HG02678 (cell line): ENCODE measurements at regions not wholly inside any gene's neighbourhood (a gene's known extent, or its start where the extent isn't known, plus 50 kb on each side); places are given as distances from the start of the nearest gene placed in this dataset.
A peak's percentile ranks its signal among the peaks of the same experiment; 100 is the strongest.

Source experiments
- ATAC-seq: cut with Tn5 transposase; IDR thresholded peaks from one replicate; pipeline ENCODE4 v1.9.1; 2021; ENCODE audit warnings: mild to moderate bottlenecking, moderate library complexity; ENCODE audit not compliant: unreplicated experiment

- no peak for ATAC-seq
Measured at GRCh38 chr14:54342806-54343205, 54.0 kb upstream of the CDKN3 start.

GRCh38 chr14:54343272-54344121, 53.3 kb upstream of the CDKN3 start:
- no peak for ATAC-seq

DNA sequence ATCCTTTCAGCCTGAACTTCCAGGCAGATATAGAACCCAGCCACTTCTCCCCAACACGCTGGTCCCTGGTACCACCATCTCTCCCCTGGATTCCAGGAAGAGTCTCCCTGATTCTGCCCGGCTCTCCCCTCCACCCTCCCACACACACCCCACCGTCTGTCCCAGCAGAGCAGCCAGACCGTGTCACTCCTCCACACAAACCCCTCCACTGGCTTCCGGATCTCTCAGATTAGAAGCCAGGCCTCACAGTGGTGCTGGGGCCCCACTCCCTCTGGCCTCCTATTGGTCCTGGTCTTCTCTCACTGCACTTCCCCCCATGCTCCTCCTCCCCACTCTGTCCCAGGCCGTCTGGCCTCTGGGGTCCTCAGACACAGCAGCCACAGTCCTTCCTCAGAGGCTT, 52.4 kb upstream of the CDKN3 start:
- ATAC-seq: peak; percentile 72

DNA sequence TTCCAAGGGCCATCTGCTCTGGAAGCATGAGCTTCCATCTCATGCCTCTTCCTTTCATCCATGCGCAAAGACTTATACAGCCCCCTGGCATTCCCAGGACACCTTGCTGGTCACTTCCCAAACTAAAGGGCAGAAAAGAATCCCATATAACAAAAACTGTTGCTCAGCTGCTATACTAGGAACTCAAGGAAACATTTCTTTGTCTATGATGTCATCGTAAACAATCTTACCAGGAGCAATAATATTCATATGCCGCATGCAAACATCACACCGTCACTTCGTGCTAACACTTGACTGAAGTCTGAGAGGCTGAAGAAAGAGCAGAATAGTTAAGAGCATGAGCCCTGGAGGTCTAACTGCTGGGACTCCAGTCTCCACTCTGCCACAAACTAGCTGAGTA, 50.5 kb upstream of the CDKN3 start:
- no peak for ATAC-seq
